TTC549 (cell line): ENCODE measurements at regions not wholly inside any gene's neighbourhood (a gene's known extent, or its start where the extent isn't known, plus 50 kb on each side); places are given as distances from the start of the nearest gene placed in this dataset.

ENCODE experiments used
- FAIRE-seq: peaks from 2 replicates; lab custom pipeline; 2012; peaks lifted over from hg19 to GRCh38; lab: Jason Lieb, UNC

DNA sequence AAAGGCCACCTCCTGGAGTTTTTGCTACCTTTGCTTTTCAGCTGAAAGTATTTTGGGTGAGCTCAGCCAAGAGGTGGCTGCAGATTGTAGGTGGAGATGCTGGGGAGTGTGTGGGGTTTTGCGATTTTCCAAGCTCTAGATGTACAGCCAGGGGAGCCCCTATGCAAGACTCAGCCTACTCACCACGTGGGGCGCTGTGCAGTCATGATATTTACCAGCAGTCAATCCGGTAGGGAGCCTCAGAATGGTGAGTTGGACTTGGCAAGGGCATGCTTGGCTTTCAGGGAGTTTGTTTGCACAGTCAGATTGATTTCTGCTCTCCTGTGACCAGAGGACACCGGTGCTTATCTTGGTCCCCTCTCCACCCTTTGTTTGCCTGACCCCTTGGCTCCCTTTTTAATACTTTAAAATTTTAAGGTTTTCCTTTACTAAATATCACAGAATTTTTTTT lies 175.3 kb downstream of the UTP18 start:
- no peak for FAIRE-seq

DNA sequence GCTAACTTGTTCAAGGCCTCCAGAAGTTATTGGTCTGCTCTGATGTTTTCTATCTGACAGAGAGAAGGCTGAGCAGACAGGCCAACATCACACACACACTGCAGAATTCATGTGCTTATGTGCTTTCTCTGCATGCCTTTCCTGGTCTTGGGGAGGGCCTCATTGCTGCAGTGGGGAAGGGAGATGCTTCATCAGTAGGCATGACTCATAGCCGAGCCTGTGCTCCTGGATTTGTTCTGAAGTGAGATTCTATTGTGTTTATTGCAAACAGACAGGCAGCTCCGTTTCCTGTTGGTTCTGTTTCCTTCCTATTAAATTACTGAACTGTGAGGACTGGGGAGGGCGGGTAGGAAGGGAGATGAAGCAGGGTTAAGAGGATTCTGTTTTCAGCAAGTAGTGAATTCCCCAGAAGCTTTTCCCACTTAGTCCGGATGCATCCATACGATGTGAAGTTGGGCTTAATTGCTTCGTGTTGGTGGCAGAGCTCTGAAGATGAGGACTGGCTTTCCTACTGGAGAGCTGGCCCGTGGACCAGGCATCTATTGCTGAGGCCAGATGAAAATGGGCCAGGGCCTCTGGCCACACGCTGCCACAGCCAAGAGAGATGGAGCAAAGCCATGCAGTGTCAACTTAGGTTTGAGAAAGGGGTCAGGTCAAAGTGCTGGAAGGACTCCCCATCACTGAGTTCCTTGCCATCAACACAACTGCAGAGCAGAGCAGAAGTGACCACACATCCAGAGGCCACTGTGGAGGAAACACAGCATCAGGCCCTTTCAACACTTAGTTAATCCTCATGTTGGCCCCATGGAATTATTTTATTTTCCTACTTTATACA lies 179.3 kb downstream of the UTP18 start:
- no peak for FAIRE-seq

DNA sequence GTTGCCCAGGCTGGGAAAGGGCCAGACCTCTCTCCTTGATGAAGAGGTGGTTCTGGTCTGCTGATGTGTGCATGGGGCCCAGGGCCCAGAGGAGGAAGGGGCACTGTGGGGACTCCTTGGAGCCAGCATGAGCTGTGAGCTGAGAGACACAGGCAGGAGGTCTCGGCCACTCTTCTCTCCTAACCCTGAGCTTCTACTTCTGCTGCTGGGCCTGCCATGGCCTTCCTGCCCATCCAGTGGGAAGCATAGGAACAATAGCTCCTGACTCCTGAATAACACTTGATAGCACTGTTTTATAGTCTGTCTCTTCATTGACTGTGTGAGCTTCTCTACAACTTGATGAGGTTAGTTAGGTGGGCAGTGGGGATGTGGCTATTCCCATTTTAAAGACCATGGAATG lies 181.1 kb downstream of the UTP18 start:
- no peak for FAIRE-seq

- FAIRE-seq, result no peak
These were observed 181.9 kb downstream of the UTP18 start for GRCh38 chr17:51442088-51442865.

- no peak for FAIRE-seq
These were observed 183.3 kb downstream of the UTP18 start for GRCh38 chr17:51443646-51444045.

DNA sequence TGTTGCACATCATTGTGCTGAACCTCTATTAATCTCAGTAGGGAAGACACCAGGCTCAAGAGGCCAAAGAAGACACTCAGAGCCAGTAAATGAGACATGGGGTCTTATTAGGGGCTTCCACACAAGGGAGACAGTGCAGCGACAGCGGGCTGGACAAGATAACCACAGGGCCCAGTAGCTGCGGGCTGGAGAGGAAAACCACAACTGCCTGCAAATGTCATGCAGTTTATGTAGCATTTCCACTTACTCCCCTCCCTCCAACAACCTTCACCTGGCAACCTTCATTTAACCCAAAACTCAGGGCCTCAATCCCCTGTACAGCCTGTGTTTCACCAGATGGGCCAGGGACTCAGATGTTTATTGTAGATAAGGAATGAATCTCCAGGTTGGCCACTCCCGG lies 185.6 kb downstream of the UTP18 start:
- no peak for FAIRE-seq

DNA sequence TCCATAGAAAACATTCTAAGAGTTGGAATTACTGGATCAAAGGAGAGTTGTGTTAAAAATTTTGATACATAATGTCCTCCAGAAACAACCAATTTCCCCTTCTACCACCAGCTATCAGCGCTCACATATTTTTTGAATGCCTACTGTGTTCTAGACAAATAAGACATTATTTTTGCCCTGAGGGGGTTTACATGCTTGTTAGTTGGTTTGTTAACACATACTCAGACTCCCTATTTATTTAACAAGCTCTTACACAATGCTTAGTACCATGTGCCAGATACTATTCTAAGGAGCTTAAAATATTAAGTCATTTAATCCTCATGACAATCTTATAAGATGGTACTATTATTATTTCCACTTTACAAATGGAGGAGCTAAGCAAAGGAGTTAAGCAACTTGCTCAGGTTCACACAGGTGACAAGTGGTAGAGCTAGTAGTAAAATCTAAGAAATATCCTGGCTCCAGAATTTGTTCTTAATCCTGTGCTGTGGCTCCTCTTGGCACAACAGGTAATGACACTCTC lies 194.2 kb downstream of the UTP18 start:
- FAIRE-seq, result no peak

GRCh38 chr17:51455211-51455610 lies 194.9 kb downstream of the UTP18 start:
- no peak for FAIRE-seq

DNA sequence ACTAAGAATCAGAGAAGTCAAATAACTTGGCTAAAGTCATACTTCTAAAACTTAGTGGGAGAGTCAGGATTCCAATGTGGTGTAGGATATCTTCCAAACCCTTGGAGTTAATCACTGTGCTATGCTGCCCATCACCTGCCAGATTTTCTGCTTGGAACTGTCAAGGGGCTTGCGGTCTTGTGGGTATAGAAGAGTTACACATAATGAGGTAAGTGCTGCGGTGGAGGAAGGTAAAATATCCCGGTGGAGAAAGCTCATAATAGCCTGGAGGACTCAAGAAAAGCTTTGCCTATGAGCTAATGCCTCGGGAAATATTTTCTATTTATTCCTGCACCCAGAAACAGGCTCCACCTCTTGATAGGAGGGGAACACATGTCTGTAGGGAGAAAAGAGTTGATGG lies 195.6 kb downstream of the UTP18 start:
- no peak for FAIRE-seq

GRCh38 chr17:51456942-51457341 lies 196.6 kb downstream of the UTP18 start:
- FAIRE-seq, result no peak

DNA sequence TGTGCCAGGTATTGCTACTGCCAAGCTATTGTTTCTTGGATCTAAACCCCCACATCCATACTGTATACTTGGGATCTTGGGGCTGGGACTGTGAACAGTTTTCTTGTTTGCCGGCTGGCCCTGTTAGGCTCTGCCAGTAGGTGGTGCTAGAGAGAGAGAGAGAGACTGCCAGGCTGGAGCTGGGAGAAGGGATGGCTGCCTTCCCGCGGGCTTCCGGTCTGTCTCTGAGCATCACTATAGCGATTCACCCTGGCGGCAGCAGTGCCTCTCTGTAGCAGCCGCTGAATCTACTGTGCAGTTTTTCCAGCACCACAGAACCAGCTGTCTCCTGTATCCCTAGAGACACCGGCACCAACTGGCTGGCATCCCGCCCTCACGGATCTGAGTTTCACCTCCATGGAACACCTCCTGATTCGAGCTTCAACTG lies 201.2 kb downstream of the UTP18 start:
- no peak for FAIRE-seq

DNA sequence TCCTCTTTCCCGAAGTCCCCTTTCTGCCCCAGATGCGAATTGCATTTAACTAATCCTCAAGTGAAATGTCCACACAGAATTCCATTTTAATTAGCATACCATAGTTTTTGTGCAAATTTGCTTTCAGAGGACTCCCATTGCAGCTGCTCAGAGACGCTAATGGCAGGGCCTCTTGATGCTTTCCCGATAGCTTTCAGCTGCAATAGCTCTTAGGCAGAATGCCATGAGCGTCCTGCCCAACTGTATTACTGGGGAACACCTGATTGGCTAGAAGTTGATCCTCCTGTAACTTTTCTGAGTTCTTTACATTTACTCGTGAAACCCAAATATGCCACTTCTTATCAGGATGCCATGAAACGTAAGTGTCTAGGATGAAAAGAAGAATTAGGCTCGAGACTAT lies 203.0 kb downstream of the UTP18 start:
- FAIRE-seq, result no peak

GRCh38 chr17:51467336-51467735 lies 207.0 kb downstream of the UTP18 start:
- FAIRE-seq, result no peak

- FAIRE-seq, result no peak
These were observed 212.4 kb downstream of the UTP18 start for GRCh38 chr17:51472670-51473205.

- FAIRE-seq, result no peak
These were observed 214.4 kb downstream of the UTP18 start for GRCh38 chr17:51474764-51475163.

DNA sequence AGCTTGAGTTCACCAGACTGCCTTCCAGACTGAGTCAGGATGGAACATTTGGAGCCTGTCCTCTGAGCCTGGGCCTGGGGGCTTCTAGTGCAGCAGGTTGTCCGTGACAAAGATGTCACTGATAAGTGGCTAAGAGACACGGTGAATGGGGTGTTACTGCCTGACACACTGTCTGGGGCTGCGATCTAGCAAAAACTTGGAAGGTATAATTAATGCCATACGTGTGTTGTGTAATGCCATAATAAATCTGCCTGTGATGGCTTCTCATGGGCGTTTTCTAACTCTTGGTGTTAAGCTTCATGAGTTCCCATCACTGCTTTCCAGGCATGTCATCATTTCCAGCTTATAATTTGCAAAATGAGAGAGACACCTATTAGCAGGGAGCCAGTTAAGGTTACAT lies 215.4 kb downstream of the UTP18 start:
- FAIRE-seq, result no peak

DNA sequence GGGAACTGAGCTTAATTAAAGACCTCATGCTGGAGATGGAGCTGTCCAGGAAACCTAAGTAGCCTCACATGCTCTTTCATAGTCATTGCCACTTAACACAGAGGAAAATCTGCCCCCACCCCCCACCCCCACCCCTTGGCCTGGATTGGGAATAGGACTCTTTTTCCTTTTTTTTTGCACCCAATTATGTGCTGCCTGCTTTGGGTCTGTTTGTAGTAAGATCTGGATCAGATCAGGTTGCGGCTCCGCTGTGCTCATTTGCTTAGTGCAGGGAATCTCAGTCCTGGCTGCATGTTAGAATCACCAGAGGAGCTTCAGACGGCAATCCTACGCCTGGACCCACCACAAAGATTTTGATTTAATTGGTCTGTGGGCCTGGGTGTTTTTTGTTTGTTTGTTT lies 219.0 kb downstream of the UTP18 start:
- no peak for FAIRE-seq

GRCh38 chr17:51481370-51481769 lies 221.0 kb downstream of the UTP18 start:
- no peak for FAIRE-seq

- peak; percentile 53 for FAIRE-seq
These were observed 221.9 kb downstream of the UTP18 start for GRCh38 chr17:51482248-51482647.

DNA sequence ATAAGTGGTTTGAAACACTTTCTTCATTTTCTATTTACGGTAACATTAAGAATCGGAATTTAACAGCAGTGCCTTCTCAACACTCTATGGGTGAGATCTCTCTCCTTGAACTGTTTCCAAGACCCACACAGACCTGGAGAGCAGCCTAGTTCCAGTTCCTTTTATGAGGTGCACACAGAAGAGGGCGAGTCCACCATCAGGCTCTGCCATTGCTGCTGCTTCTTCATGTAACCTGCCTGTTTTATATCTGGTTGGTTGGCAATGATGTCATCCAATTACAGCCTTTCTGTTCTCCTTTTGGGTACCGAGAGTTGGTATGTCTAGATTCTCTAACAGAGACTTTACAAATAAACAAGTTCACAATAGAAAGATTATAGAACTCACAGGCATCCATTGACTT lies 225.7 kb downstream of the UTP18 start:
- FAIRE-seq, result no peak

DNA sequence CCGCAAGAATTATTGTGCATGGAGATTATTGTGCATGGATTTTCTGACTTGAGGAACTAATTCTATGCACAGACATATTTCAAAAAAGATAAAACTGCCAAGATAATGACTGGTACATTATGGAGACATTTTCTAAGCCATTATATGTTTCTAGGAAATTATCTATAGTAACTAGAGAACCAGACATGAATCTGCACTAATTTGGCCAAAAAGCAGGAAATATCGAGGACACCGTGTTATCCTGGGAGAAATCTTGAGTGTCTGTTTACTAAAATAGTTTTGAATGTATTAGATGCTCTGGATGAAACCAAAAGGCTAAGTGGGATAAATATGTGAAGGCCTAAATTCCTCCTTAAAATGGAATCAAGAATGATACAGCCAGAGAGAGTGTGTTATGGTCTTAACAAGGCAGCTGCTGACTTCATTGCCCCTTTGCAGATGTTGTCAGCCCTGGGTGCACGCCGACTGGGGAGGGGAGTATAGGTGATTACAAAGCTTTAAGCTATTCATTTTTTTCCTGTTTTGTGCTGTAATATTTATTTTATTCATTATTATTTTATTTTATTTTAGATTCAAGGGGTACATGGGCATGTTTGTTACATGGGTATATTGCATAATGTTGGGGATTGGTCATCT lies 226.7 kb downstream of the UTP18 start:
- FAIRE-seq, result no peak

GRCh38 chr17:51487947-51488346 lies 227.6 kb downstream of the UTP18 start:
- FAIRE-seq, result no peak

DNA sequence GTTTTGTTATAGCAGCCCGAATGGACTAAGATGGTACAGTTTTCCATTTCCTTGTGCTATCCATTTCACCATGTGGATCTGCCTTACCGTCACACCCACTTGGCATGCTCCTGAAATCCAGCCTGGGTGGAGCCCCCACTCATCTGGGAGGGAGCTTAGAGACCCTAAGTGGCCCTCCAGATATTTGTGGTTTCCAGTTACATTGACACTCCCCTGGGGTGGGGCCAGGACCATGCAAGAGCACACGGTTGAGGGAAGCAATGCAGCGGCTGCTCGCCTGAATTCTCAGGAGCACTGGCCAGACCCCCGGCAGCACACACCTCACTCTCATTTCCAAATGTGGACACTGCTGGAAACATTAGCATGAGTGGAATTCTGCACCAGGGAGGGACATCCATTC lies 231.1 kb downstream of the UTP18 start:
- FAIRE-seq, result no peak
